ENCODE measurements at regions not wholly inside any gene's neighbourhood (a gene's known extent, or its start where the extent isn't known, plus 50 kb on each side); places are given as distances from the start of the nearest gene placed in this dataset.

DNA sequence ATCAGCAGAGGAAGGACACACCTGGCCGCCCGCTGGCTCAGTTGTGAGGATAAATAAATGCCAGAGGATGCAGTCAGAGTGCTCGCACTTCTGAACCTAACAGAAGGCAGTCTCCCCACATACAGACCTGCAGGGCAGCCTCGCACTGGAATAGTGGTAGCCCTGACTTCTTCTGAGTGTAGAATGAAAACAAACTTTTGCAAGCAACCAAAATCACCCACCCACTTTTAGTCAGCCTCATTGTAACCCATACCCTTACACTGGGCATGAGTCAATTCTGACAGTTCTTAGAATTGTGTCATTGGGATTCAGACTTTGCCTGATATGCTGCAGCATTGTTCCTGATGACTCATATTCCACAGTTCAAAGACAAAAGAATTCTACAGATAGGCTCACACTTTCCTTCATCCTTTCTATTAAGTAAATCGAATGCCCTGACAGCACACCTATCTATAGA, 167.0 kb upstream of the CDK1 start:
- TF ChIP-seq, protein P1, sequence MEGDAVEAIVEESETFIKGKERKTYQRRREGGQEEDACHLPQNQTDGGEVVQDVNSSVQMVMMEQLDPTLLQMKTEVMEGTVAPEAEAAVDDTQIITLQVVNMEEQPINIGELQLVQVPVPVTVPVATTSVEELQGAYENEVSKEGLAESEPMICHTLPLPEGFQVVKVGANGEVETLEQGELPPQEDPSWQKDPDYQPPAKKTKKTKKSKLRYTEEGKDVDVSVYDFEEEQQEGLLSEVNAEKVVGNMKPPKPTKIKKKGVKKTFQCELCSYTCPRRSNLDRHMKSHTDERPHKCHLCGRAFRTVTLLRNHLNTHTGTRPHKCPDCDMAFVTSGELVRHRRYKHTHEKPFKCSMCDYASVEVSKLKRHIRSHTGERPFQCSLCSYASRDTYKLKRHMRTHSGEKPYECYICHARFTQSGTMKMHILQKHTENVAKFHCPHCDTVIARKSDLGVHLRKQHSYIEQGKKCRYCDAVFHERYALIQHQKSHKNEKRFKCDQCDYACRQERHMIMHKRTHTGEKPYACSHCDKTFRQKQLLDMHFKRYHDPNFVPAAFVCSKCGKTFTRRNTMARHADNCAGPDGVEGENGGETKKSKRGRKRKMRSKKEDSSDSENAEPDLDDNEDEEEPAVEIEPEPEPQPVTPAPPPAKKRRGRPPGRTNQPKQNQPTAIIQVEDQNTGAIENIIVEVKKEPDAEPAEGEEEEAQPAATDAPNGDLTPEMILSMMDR (IDR thresholded peaks at IDR 0.05; ENCODE audit: low read depth, low read length): no peak
- TF ChIP-seq, protein P2, sequence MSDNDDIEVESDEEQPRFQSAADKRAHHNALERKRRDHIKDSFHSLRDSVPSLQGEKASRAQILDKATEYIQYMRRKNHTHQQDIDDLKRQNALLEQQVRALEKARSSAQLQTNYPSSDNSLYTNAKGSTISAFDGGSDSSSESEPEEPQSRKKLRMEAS (IDR thresholded peaks at IDR 0.05; ENCODE audit: low read depth, low read length): no peak
- no peak for TF ChIP-seq MYC (IDR thresholded peaks at IDR 0.05; ENCODE audit: low read depth, low read length)

All from NB4 (cell line).